HG02642 (cell line): ENCODE measurements at regions not wholly inside any gene's neighbourhood (a gene's known extent, or its start where the extent isn't known, plus 50 kb on each side); places are given as distances from the start of the nearest gene placed in this dataset.
A peak's percentile ranks its signal among the peaks of the same experiment; 100 is the strongest.

ENCODE experiments used
- ATAC-seq: cut with Tn5 transposase; IDR thresholded peaks from one replicate; pipeline ENCODE4 v1.9.1; 2021; ENCODE audit warnings: mild to moderate bottlenecking; ENCODE audit not compliant: unreplicated experiment, poor library complexity

GRCh38 chr7:10874666-10875065 is 99.0 kb upstream of the PHF14 start:
- no peak for ATAC-seq

DNA sequence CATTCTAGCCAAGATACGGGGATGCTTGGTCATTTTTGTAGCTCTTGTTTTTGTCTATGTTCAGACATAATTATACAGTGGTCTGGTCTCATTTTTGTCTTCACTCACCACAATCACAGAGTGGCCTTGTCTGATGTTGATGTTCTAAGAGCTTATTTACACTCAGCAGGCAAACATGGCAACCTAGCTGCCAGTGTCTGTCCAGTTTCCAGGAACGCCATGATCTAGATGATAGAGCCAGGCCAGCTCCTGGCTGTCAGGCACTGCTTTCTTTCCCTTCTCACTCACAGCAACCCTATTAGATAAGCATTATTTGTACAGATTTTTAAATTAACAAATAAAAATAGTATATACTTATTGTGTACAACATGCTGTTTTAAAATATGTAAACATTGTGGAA is 98.6 kb upstream of the PHF14 start:
- ATAC-seq: no peak

DNA sequence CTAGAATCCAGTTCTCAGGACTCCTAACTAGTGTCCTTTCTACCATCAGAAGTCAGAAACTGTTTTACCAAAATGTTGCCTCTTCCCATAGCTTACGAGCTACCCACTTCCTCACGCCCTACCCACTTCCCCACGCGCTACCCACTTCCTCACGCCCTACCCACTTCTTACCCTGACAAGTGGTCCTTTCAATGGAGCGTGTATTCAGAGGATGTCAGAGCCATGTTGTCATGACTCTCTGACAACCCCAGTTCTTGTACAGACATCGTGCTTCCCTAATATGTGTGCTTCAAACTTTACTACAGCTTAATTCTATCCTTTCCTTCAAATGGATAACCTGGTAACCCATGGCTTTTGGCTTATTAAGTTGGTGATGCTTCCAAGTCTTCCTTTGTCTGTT is 84.8 kb upstream of the PHF14 start:
- ATAC-seq: peak; percentile 36

DNA sequence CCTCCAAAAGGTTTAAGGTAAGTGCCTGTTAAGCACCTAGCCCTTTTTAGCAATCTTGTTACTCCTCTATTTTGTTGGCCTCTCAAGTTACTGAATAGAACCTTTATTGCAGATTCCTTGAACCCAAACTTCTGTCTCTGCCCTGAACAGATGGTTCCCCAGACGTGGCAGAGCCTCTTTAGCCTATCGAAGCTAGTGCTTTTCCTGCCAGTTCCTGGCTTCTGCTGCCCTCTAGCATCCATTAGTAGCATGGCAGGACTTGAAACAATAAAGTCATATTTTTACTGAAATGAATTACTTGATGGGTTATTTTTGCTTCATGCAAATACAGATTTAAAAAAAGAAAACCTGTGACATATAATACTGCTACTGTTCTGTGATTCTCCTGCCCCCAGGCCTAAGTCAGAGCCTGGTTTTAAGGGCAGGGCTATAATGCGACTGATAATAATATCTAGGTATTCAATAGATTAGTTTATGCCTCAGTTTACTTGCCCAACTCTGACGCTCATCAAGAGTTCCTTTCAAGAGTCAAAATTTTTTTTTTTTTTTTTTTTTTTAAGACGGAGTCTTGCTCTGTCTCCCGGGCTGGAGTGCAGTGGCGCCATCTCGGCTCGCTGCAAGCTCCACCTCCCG is 84.3 kb upstream of the PHF14 start:
- peak; percentile 98 for ATAC-seq

- no peak for ATAC-seq
Observed at GRCh38 chr7:10908600-10908999, 65.1 kb upstream of the PHF14 start.

DNA sequence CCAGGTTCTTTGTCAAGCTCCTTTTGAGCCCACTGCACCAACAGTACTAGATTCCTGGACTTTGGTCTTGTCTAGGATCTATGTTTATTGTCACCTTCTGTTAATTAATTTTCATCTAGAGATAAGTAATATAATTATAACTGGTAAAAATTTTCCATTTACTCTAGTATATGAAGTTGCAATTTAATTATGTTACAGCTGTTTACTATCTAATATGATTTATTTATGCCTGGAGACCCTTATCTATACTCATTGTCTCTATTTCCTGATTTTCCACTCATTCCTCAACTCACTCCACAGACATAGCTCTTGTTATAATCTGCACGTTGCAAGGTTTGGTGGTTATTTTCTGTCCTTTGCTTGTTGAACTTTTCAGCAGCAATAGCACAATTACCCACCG is 63.2 kb upstream of the PHF14 start:
- ATAC-seq: no peak

- ATAC-seq: no peak
Observed at GRCh38 chr7:10912077-10912476, 61.6 kb upstream of the PHF14 start.

DNA sequence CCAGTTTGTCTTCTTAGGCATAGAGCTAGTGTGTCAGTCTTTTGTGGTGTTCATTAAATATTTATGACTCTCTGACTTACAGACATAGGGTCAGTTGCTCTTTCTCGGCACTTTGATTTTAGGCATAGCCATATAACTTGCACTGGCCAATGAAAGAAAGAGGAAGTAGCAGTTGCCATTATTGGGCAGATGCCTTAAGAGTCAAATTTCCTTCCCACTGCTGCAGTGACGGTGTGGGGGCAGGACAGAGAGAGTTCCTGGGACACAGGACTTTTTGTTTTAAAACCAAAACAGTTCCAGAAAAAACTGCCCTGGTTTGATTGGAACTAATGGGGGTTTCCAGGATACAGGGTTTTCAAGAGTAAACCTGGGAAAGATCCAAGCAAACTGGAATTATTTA is 60.2 kb upstream of the PHF14 start:
- ATAC-seq: no peak

- no peak for ATAC-seq
Observed at GRCh38 chr7:10918093-10918590, 55.5 kb upstream of the PHF14 start.

DNA sequence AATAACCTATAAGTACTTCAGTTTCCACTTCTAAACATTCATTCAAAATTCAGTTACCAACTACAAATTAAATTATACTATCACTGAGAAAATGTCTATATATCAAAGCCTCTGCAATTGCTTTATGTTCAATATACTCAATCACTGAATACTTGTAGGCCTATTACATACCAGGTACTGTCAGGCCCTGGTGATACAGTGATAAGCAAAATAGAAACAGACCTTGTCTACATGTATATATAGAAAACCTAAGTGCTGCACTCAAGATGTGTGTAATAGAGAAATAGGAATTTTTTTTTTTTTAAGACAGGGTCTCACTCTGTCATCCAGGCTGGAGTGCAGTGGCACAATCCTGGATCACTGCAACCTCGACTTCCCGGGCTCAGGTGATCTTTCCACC is 53.7 kb upstream of the PHF14 start:
- ATAC-seq: no peak
